ENCODE measurements at regions not wholly inside any gene's neighbourhood (a gene's known extent, or its start where the extent isn't known, plus 50 kb on each side); places are given as distances from the start of the nearest gene placed in this dataset.

DNA sequence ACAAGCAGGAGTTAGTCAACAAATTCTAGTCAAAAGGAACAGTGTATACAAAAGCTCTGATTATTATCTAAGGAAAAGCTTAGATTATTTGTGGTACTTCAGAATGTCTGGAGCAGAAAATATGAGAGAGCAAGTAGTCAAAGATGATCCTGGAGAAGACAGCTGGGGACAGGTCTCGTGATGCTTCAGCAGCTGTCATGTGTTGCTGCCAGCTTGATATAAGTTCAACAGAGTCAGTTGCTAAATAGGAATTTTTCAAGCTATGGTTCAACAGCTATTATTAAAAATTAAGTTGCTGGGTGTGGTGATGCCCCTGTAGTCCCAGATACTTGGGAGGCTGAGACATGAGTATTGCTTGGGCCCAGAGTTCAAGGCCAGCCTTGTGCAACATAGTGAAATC, 240.0 kb upstream of the RHOBTB1 start:
- H3K4me3 ChIP-seq (ENCODE audit: low read depth, low read length) = no peak overlapping the region
- TF ChIP-seq, protein P1, sequence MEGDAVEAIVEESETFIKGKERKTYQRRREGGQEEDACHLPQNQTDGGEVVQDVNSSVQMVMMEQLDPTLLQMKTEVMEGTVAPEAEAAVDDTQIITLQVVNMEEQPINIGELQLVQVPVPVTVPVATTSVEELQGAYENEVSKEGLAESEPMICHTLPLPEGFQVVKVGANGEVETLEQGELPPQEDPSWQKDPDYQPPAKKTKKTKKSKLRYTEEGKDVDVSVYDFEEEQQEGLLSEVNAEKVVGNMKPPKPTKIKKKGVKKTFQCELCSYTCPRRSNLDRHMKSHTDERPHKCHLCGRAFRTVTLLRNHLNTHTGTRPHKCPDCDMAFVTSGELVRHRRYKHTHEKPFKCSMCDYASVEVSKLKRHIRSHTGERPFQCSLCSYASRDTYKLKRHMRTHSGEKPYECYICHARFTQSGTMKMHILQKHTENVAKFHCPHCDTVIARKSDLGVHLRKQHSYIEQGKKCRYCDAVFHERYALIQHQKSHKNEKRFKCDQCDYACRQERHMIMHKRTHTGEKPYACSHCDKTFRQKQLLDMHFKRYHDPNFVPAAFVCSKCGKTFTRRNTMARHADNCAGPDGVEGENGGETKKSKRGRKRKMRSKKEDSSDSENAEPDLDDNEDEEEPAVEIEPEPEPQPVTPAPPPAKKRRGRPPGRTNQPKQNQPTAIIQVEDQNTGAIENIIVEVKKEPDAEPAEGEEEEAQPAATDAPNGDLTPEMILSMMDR (IDR thresholded peaks at IDR 0.05; ENCODE audit: low read depth, low read length) = no peak

- TF ChIP-seq, protein P1 (IDR thresholded peaks at IDR 0.05; ENCODE audit: low read depth, low read length) = no peak
- no peak overlapping the region for H3K4me3 ChIP-seq (ENCODE audit: low read depth, low read length)
These were observed 237.8 kb upstream of the RHOBTB1 start for GRCh38 chr10:61181832-61182231.

- TF ChIP-seq, protein P1 (IDR thresholded peaks at IDR 0.05; ENCODE audit: low read depth, low read length) = no peak
- no peak overlapping the region for H3K4me3 ChIP-seq (ENCODE audit: low read depth, low read length)
These were observed 235.8 kb upstream of the RHOBTB1 start for GRCh38 chr10:61179771-61180170.

DNA sequence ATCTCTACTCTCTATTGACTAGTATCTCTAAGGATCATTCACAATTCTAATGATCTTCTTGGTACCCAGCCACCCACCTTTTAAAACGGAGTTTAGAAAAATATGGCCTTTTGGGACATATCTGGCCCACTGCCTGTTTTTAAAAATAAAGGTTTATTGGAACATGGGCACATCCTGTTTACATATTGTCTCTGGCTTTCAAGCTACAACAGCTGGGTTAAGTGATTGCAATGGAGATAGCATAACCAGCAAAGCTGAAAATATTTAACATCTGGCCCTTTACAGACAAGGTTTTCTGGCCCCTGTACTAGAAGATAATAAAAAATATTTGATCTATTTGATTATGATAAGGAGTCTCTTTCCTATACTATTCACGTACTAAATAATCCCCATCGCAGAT, 232.4 kb upstream of the RHOBTB1 start:
- no peak overlapping the region for H3K4me3 ChIP-seq (ENCODE audit: low read depth, low read length)
- TF ChIP-seq, protein P1 (IDR thresholded peaks at IDR 0.05; ENCODE audit: low read depth, low read length) = no peak

DNA sequence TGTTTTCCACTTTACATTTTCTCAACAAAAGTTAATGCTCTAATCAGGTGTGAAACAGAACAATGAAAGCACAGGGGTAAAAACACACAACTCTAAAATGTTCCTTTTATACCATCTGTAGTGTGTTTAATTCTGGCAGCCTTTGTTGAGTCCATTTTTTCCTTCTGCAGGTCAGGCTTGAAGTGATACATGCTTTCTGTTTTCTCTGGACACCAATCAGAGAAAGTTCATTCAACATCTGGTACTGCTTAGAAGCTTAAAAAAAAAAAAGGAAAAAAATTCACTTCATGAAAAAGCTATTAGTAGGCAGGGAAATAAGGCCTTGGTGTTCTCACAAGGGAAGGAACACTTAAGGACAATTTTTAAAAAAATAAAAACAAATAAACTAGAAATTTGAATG, 231.3 kb upstream of the RHOBTB1 start:
- TF ChIP-seq, protein P1 (IDR thresholded peaks at IDR 0.05; ENCODE audit: low read depth, low read length) = no peak

GRCh38 chr10:61173450-61173849, 229.5 kb upstream of the RHOBTB1 start:
- H3K4me3 ChIP-seq (ENCODE audit: low read depth, low read length) = no peak overlapping the region
- TF ChIP-seq, protein P1 (IDR thresholded peaks at IDR 0.05; ENCODE audit: low read depth, low read length) = no peak

More for the DNA sequence above, 231.3 kb upstream of the RHOBTB1 start:
- H3K4me3 ChIP-seq (ENCODE audit: low read depth, low read length) = no peak overlapping the region

DNA sequence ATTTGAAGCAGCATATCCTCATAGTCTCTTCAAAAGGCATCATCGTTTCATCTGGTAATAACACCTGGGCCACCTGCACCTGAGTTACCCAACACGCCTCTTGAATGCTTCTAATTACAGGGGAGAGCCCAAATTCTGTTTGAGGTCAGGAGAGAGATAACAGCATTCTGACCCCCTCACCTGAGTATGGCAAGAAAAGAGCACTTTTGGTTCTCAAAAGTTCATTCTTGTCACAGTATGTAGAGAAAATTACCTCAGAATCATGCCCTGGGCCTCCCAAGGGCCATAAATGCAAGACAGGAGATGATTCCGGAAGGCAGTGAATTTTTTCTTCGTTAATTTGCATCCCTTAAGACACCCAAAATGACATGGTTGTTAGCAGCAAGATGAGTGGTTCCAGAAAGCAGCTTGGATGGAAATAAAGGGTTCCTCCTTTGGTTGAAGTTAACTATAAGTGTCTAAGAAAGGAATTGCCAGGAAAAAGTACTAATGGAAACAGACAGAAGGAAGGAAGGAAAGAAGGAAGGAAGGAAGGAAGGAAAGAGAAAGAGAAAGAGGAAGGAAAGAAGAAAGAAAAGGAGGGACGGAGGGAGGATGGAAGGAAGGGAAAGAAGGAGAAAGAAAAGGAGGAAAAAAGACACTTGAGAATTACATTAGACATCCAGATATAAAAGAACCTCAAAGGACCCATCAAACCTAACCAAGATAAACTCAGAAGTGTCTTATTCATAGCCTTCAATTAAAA, 228.4 kb upstream of the RHOBTB1 start:
- H3K4me3 ChIP-seq (ENCODE audit: low read depth, low read length) = no peak overlapping the region
- TF ChIP-seq, protein P1 (IDR thresholded peaks at IDR 0.05; ENCODE audit: low read depth, low read length) = no peak

All from WI38 (cell line).